ENCODE measurements at regions not wholly inside any gene's neighbourhood (a gene's known extent, or its start where the extent isn't known, plus 50 kb on each side); places are given as distances from the start of the nearest gene placed in this dataset.
"Not testable (repeated sequence)": the region's sequence is repeated elsewhere in the genome, so short reads cannot be mapped to it uniquely, and the experiment has no call there.

DNA sequence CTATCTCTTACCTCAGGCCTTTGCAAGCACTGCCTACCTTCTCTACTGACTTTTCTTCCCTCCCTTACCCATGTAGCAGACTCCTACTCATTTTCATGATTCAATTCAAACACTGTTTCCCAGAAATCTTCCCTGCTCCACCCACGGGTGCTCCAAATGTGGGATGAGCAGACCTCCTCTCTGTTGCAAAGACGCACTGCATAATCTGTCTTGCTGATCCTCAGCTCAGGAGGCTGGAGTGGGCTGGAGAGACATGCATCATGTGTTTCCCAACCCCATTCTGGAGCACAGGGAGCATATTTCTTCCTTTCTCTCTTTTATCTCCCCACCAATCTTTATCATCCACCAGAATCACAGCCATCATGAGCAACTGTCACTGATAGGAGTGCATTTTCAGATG, 459.9 kb upstream of the NFIA start:
- Histone ChIP-seq H3K36me3 (ENCODE audit: control insufficient read depth, insufficient read depth, low read length) (no peaks in the 10 kb centered on the region), H3K27me3 (ENCODE audit: control insufficient read depth, insufficient read depth, low read length) (no peaks in the 10 kb centered on the region), H3K4me3 (ENCODE audit: low read depth, low read length) (no peak overlapping the region)
- FAIRE-seq: no peak
- TF ChIP-seq, protein P1, sequence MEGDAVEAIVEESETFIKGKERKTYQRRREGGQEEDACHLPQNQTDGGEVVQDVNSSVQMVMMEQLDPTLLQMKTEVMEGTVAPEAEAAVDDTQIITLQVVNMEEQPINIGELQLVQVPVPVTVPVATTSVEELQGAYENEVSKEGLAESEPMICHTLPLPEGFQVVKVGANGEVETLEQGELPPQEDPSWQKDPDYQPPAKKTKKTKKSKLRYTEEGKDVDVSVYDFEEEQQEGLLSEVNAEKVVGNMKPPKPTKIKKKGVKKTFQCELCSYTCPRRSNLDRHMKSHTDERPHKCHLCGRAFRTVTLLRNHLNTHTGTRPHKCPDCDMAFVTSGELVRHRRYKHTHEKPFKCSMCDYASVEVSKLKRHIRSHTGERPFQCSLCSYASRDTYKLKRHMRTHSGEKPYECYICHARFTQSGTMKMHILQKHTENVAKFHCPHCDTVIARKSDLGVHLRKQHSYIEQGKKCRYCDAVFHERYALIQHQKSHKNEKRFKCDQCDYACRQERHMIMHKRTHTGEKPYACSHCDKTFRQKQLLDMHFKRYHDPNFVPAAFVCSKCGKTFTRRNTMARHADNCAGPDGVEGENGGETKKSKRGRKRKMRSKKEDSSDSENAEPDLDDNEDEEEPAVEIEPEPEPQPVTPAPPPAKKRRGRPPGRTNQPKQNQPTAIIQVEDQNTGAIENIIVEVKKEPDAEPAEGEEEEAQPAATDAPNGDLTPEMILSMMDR (IDR thresholded peaks at IDR 0.05; ENCODE audit: insufficient read depth, low read length, severe bottlenecking): no peak
- no peak for DNase-seq (ENCODE audit: low read depth)

DNA sequence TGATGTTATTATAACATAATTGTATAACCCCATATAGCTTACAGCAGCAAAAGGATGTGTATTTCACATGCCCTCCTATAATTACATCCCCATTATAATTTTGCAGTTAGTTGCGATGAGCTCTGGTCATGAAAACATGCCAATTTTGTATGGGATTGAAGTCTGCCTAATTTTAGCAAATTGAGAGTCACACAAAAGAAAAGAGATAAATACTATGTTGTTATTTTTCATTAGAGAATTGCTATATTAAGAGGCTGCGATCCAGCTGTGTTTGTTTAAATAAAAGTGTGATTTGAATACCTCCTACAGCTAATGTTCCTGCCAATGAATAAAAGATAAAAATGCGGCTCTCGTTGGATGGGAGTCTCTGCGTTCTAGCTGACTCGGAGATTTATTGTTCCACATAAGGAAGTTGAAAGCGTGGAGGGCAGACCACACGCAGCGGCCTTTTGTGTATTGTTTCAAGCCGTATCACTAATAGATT, 461.0 kb upstream of the NFIA start:
- FAIRE-seq (no peak), DNase-seq (ENCODE audit: low read depth) (no peak)
- Histone ChIP-seq H3K36me3 (ENCODE audit: control insufficient read depth, insufficient read depth, low read length) (no peaks in the 10 kb centered on the region), H3K4me3 (ENCODE audit: low read depth, low read length) (no peak overlapping the region), H3K27me3 (ENCODE audit: control insufficient read depth, insufficient read depth, low read length) (no peaks in the 10 kb centered on the region)
- TF ChIP-seq, protein P1 (IDR thresholded peaks at IDR 0.05; ENCODE audit: insufficient read depth, low read length, severe bottlenecking): no peak

DNA sequence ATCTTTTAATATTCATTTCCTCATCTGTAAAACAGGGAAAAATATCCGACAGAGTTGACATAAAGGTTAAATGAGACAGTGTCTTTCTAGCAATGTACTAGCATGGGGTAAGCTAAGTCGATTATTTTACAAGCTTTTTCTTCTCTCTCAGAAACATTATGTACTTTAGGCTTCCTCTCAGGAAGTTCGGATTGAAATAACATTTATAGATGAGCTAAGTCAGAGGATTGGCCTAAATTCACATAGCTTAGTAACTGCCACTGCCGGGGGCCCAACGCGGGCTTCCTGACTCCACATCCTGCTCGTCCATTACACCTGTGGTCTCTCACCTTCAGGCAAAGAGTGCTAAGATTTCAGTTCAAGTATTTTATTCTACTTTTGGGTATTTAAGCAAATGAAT, 462.3 kb upstream of the NFIA start:
- Histone ChIP-seq H3K4me3 (ENCODE audit: low read depth, low read length) (no peak overlapping the region), H3K27me3 (ENCODE audit: control insufficient read depth, insufficient read depth, low read length) (no peaks in the 10 kb centered on the region), H3K36me3 (ENCODE audit: control insufficient read depth, insufficient read depth, low read length) (no peaks in the 10 kb centered on the region)
- no peak for FAIRE-seq
- DNase-seq (ENCODE audit: low read depth): no peak
- TF ChIP-seq, protein P1 (IDR thresholded peaks at IDR 0.05; ENCODE audit: insufficient read depth, low read length, severe bottlenecking): no peak

DNA sequence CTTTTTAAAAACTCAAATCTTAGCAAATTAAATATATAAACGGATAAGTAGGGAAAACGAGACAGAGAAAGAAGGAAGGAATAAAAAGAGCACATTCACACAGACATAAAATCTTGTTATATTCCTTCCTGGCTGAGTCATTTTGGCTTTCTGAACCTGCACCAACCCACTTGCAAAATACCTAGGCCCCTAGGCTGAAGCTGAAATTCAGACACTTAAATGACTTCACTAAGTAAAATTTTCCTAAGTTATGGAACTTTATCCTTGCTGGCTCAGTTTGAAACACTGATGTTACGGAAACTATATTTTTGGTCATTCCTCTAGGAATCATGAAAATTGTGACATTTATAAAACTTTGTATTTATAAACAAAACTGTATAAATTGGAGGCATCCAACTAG, 462.8 kb upstream of the NFIA start:
- H3K4me3 ChIP-seq (ENCODE audit: low read depth, low read length): no peak overlapping the region
- no peak for DNase-seq (ENCODE audit: low read depth)
- no peaks in the 10 kb centered on the region for H3K36me3 ChIP-seq (ENCODE audit: control insufficient read depth, insufficient read depth, low read length)
- no peaks in the 10 kb centered on the region for H3K27me3 ChIP-seq (ENCODE audit: control insufficient read depth, insufficient read depth, low read length)
- FAIRE-seq: no peak
- TF ChIP-seq, protein P1 (IDR thresholded peaks at IDR 0.05; ENCODE audit: insufficient read depth, low read length, severe bottlenecking): no peak

DNA sequence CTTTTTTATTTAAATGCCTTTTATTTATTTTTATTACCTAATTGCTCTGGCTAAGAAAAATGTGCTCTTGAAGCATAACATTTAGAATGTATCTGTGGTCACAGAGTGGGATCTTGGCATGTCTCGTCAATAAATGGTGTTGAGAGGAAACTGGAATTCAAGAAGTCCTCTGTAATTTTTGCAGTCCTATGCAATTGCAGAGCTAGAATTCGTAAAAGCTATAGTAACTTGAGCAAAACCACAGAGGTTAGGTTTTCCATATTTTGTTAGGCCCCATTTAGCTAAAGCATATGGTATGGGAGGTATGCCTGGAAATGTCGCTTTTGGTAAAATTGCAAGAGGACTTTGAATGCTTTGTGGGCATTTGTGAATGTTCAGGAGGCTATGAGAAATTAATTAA, 466.7 kb upstream of the NFIA start:
- Histone ChIP-seq H3K36me3 (ENCODE audit: control insufficient read depth, insufficient read depth, low read length) (no peaks in the 10 kb centered on the region), H3K27me3 (ENCODE audit: control insufficient read depth, insufficient read depth, low read length) (no peaks in the 10 kb centered on the region), H3K4me3 (ENCODE audit: low read depth, low read length) (no peak overlapping the region)
- TF ChIP-seq, protein P1 (IDR thresholded peaks at IDR 0.05; ENCODE audit: insufficient read depth, low read length, severe bottlenecking): no peak
- DNase-seq (ENCODE audit: low read depth) (no peak), FAIRE-seq (no peak)

DNA sequence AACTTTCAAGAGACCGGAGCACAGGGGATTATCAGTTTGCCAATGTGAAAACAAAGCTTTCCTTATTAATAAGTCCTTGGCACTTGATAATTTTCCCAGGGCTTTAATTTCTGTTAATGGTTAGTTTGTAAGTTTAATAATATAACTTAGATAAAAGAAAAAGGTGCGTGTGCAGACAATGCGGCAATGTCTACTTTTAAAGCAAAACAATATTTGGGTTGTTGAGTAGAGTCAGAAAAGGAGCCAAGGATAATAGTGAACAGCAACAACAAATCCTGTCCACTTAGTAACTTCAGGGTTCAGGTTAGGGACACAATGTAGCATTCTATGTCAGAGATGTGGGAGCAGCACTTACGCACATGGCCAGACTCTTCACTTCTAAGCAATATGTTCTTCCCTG, 469.6 kb upstream of the NFIA start:
- DNase-seq (ENCODE audit: low read depth): no peak
- H3K36me3 ChIP-seq (ENCODE audit: control insufficient read depth, insufficient read depth, low read length): no peaks in the 10 kb centered on the region
- no peak for FAIRE-seq
- TF ChIP-seq, protein P1 (IDR thresholded peaks at IDR 0.05; ENCODE audit: insufficient read depth, low read length, severe bottlenecking): no peak
- H3K4me3 ChIP-seq (ENCODE audit: low read depth, low read length): no peak overlapping the region
- H3K27me3 ChIP-seq (ENCODE audit: control insufficient read depth, insufficient read depth, low read length): no peaks in the 10 kb centered on the region

DNA sequence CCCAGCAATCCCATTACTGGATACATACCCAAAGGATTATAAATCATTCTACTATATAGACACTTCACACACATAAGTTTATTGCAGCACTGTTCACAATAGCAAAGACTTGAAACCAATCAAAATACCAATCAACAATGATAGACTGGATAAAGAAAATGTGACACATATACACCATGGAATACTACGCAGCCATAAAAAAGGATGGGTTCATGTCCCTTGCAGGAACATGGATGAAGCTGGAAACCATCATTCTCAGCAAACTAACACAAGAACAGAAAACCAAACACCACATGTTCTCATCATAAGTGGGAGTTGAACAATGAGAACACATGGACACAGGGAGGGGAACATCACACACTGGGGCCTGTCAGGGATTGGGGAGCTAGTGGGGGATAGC, 475.4 kb upstream of the NFIA start:
- not testable (repeated sequence) for FAIRE-seq; DNase-seq (ENCODE audit: low read depth); H3K4me3 ChIP-seq (ENCODE audit: low read depth, low read length); H3K36me3 ChIP-seq (ENCODE audit: control insufficient read depth, insufficient read depth, low read length); H3K27me3 ChIP-seq (ENCODE audit: control insufficient read depth, insufficient read depth, low read length)

Measured in bronchial epithelial cell (primary cell).